Naive thymus-derived CD4-positive, alpha-beta T cell (primary cell): ENCODE measurements at regions not wholly inside any gene's neighbourhood (a gene's known extent, or its start where the extent isn't known, plus 50 kb on each side); places are given as distances from the start of the nearest gene placed in this dataset.
"Not testable (repeated sequence)": the region's sequence is repeated elsewhere in the genome, so short reads cannot be mapped to it uniquely, and the experiment has no call there.

Source experiments
- ATAC-seq: fragments of 150-1000 bp; cut with Tn5 transposase; 2 replicates; pipeline ENCODE4 v1.10.0; 2021; ENCODE audit warnings: mild to moderate bottlenecking, moderate library complexity
- CTCF ChIA-PET: fragments of 350-600 bp; sonication (Branson Sonifier 250); formaldehyde crosslinking; loops from one replicate; lab custom pipeline; 2021; ENCODE audit warnings: antibody characterized with exemption; lab: Charles Lee
- POLR2A ChIA-PET: fragments of 350-600 bp; sonication (Branson Sonifier 250); formaldehyde crosslinking; loops from one replicate; lab custom pipeline; 2021; ENCODE audit warnings: antibody characterized with exemption, inconsistent platforms; lab: Charles Lee
- DNase-seq, 9 donors: peaks; one replicate each; pipeline versions ENCODE4 v3.0.0 to v3.0.0-alpha.2; 2020 to 2022; ENCODE audit warnings: mixed read lengths in 1 of 9
- H3K27ac ChIP-seq: one replicate; pipeline ENCODE4 v1.7.0; 2013; ENCODE audit warnings: mild to moderate bottlenecking, low read depth, low read length, moderate library complexity
- H3K27me3 ChIP-seq, 2 donors: one replicate each; pipeline ENCODE4 v1.7.0; 2013; ENCODE audit warnings: low read length in 2 of 2, mild to moderate bottlenecking in 2 of 2, moderate library complexity in 2 of 2; ENCODE audit not compliant: control insufficient read depth in 2 of 2, insufficient read depth in 2 of 2
- H3K36me3 ChIP-seq, 3 experiments: 1 replicate in 2 of 3; 2 replicates in 1 of 3; pipeline ENCODE4 v1.7.0; 2013; ENCODE audit warnings: low read length in 3 of 3, mild to moderate bottlenecking in 3 of 3, moderate library complexity in 1 of 3; ENCODE audit not compliant: insufficient read depth in 3 of 3, control insufficient read depth in 2 of 3
- H3K4me1 ChIP-seq, 2 donors: one replicate each; pipeline ENCODE4 v1.7.0; 2013; ENCODE audit warnings: low read length in 2 of 2, mild to moderate bottlenecking in 2 of 2, moderate library complexity in 1 of 2; ENCODE audit not compliant: control insufficient read depth in 2 of 2, insufficient read depth in 2 of 2
- H3K4me3 ChIP-seq: 2 replicates; pipeline ENCODE4 v1.7.0; 2013; ENCODE audit warnings: mild to moderate bottlenecking, low read length
- H3K9me3 ChIP-seq, 3 experiments: 1 replicate in 2 of 3; 2 replicates in 1 of 3; pipeline ENCODE4 v1.7.0; 2013; ENCODE audit warnings: low read length in 3 of 3; ENCODE audit not compliant: control insufficient read depth in 2 of 3
- H3K27ac Mint-ChIP-seq, 9 donors: one replicate each; pipeline ENCODE4 v1.8.0; 2020 to 2022; ENCODE audit warnings: mixed read lengths in 9 of 9, mild to moderate bottlenecking in 8 of 9, moderate library complexity in 5 of 9, inconsistent platforms in 2 of 9
- H3K27me3 Mint-ChIP-seq, 5 donors: one replicate each; pipeline ENCODE4 v1.8.0; 2021 to 2022; ENCODE audit warnings: mixed read lengths in 5 of 5, mild to moderate bottlenecking in 1 of 5
- H3K36me3 Mint-ChIP-seq, 5 donors: one replicate each; pipeline ENCODE4 v1.8.0; 2020 to 2022; ENCODE audit warnings: mixed read lengths in 5 of 5, mild to moderate bottlenecking in 3 of 5, inconsistent platforms in 1 of 5
- H3K4me1 Mint-ChIP-seq, 7 donors: one replicate each; pipeline ENCODE4 v1.8.0; 2020 to 2022; ENCODE audit warnings: mixed read lengths in 7 of 7, mild to moderate bottlenecking in 3 of 7, inconsistent platforms in 1 of 7
- H3K4me3 Mint-ChIP-seq, 10 donors: one replicate each; pipeline ENCODE4 v1.8.0; 2020 to 2022; ENCODE audit warnings: mild to moderate bottlenecking in 10 of 10, mixed read lengths in 10 of 10, moderate library complexity in 6 of 10, inconsistent platforms in 2 of 10
- H3K9me3 Mint-ChIP-seq, 11 donors: one replicate each; pipeline ENCODE4 v1.8.0; 2020 to 2022; ENCODE audit warnings: mixed read lengths in 11 of 11, mild to moderate bottlenecking in 4 of 11, inconsistent platforms in 1 of 11, moderate library complexity in 1 of 11
- intact Hi-C, 2 donors: fragments of 100-400 bp; cut with micrococcal nuclease; formaldehyde crosslinking; loops; one replicate each; pipeline ENCODE4 v1.15.1; 2023

DNA sequence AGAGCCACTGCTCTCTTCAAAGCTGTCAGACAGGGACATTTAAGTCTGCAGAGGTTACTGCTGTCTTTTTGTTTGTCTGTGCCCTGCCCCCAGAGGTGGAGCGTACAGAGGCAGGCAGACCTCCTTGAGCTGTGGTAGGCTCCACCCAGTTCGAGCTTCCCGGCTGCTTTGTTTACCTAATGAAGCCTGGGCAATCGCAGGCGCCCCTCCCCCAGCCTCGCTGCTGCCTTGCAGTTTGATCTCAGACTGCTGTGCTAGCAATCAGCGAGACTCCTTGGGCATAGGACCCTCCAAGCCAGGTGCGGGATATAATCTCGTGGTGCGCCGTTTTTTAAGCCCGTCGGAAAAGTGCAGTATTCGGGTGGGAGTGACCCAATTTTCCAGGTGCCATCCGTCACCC is 250.7 kb upstream of the CA10 start:
- intact Hi-C loops, POLR2A ChIA-PET, CTCF ChIA-PET, H3K4me3 ChIP-seq, H3K4me3 Mint-ChIP-seq, H3K27ac ChIP-seq, H3K27me3 Mint-ChIP-seq, H3K36me3 ChIP-seq, H3K4me1 Mint-ChIP-seq, H3K9me3 ChIP-seq, H3K36me3 Mint-ChIP-seq, H3K27me3 ChIP-seq, H3K4me1 ChIP-seq, H3K27ac Mint-ChIP-seq, DNase-seq, ATAC-seq: not testable (repeated sequence)
- peaks cover 0 to 16% (median 6%) of the 10 kb centered on the region in 11 donors for H3K9me3 Mint-ChIP-seq

DNA sequence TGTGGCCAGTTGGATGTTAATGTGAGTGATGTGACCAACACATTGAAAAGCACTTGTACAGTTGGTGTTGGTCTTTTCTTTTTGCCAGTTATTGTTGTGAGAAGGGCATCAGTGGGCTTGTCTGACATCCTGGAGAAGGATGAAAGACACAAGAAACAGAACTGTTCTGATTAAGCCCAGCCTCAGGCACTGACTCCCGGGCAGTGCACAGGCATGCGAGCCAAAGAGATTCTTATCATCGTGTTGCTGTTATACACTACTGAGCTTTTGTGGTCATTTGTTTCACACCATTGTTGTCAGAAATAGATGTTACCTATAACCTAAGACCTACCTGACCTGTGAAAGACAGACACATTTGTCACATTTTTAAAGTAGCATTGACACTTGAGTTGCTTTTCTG is 236.8 kb upstream of the CA10 start:
- Histone ChIP-seq H3K27ac (no peak overlapping the region), H3K4me1 (no peaks in the 10 kb centered on the region), H3K27me3 (no peaks in the 10 kb centered on the region), H3K4me3 (no peak overlapping the region), H3K36me3 (no peaks in the 10 kb centered on the region), H3K9me3 (no peaks in the 10 kb centered on the region)
- peaks cover 0 to 12% (median 2%) of the 10 kb centered on the region in 11 donors for H3K9me3 Mint-ChIP-seq
- no peak overlapping the region for H3K27ac Mint-ChIP-seq
- H3K27me3 Mint-ChIP-seq: peaks cover 0 to 3% (median 0%) of the 10 kb centered on the region in 5 donors
- intact Hi-C loops: no loop called here
- CTCF ChIA-PET: no interaction called here
- POLR2A ChIA-PET: no interaction called here
- no peak overlapping the region for H3K4me3 Mint-ChIP-seq
- no peaks in the 10 kb centered on the region for H3K36me3 Mint-ChIP-seq
- ATAC-seq (no peak), DNase-seq (no peak)
- H3K4me1 Mint-ChIP-seq: no peaks in the 10 kb centered on the region

DNA sequence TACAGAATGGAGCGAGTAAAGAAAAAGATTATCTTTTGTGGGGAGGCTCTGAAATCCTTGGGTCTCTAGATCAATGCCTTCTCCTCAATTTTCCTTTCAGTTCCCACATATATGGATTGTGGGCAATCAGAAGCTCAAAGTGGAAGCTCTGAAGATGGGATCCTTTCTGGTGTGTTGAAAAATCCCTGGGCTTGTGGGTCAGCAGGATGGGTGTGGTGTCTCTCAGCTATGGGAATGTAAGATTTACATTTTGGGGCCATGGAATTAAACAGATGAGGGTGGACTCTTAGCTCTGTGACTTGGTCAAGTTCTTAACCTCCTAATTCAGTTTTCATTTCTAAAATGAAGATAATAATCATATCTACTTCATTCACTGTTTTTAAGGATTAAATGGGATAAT is 231.9 kb upstream of the CA10 start:
- ATAC-seq: no peak
- intact Hi-C loops: no loop called here
- Mint-ChIP-seq H3K36me3 (no peaks in the 10 kb centered on the region), H3K27ac (no peak overlapping the region), H3K4me1 (no peaks in the 10 kb centered on the region), H3K4me3 (no peak overlapping the region), H3K9me3 (peaks cover 0 to 6% (median 2%) of the 10 kb centered on the region in 11 donors), H3K27me3 (peaks cover 0 to 5% (median 0%) of the 10 kb centered on the region in 5 donors)
- no peak for DNase-seq
- H3K4me3 ChIP-seq: no peak overlapping the region
- H3K27me3 ChIP-seq: no peaks in the 10 kb centered on the region
- no peaks in the 10 kb centered on the region for H3K36me3 ChIP-seq
- H3K27ac ChIP-seq: no peak overlapping the region
- ChIA-PET POLR2A (no interaction called here), CTCF (no interaction called here)
- H3K4me1 ChIP-seq: no peaks in the 10 kb centered on the region
- H3K9me3 ChIP-seq: no peaks in the 10 kb centered on the region

DNA sequence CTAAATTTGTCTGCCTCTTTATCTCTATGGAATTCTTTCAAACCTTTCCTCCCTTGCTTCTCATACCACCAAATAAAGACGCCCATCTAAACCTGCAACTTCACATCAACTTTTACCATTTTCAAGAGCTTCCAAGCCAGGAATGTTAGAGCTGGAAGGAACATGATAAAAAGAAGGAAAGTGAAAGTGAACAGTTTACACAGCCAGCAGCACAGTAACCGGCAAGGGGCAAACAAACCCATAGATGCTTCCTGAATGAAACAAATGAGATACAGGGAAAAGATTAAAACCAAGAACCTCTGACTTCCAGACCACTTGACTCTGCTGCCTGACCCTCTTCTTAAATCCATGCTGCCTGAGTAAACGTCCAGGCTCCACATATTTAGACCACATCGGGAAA is 231.1 kb upstream of the CA10 start:
- no peak overlapping the region for H3K4me3 ChIP-seq
- CTCF ChIA-PET: no interaction called here
- Mint-ChIP-seq H3K4me3 (no peak overlapping the region), H3K27me3 (peaks cover 0 to 5% (median 0%) of the 10 kb centered on the region in 5 donors), H3K36me3 (no peaks in the 10 kb centered on the region), H3K9me3 (peaks cover 0 to 6% (median 2%) of the 10 kb centered on the region in 11 donors), H3K4me1 (no peaks in the 10 kb centered on the region), H3K27ac (no peak overlapping the region)
- DNase-seq: no peak
- H3K36me3 ChIP-seq: no peaks in the 10 kb centered on the region
- no peaks in the 10 kb centered on the region for H3K4me1 ChIP-seq
- ATAC-seq: no peak
- intact Hi-C loops: no loop called here
- no peaks in the 10 kb centered on the region for H3K27me3 ChIP-seq
- H3K9me3 ChIP-seq: no peaks in the 10 kb centered on the region
- POLR2A ChIA-PET: no interaction called here
- no peak overlapping the region for H3K27ac ChIP-seq

DNA sequence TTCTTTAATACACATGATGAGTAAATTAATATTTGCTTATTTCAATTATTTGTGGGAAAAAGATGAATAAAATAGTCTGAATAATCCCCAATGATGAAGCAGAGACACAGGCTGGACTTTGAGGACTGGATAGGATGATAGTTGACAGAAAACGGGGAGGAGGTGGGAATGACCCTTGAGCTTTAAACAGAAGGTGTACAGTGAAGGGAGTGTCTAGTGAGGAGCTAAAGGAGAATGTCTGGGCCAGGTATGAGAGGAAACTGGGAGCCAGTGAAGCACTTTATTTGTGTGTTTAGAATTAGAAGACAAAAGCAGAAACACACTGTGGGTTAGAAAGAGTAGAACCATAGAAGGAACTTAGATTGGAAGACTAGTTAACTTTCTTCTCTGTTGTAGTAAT is 230.4 kb upstream of the CA10 start:
- Mint-ChIP-seq H3K36me3 (no peaks in the 10 kb centered on the region), H3K27ac (no peak overlapping the region), H3K4me1 (no peaks in the 10 kb centered on the region), H3K4me3 (no peak overlapping the region), H3K9me3 (peaks cover 0 to 6% (median 0%) of the 10 kb centered on the region in 11 donors), H3K27me3 (peaks cover 0 to 5% (median 0%) of the 10 kb centered on the region in 5 donors)
- POLR2A ChIA-PET: no interaction called here
- Histone ChIP-seq H3K27me3 (no peaks in the 10 kb centered on the region), H3K4me3 (no peak overlapping the region), H3K4me1 (no peaks in the 10 kb centered on the region), H3K36me3 (no peaks in the 10 kb centered on the region), H3K9me3 (no peaks in the 10 kb centered on the region), H3K27ac (no peak overlapping the region)
- intact Hi-C loops: no loop called here
- DNase-seq (no peak), ATAC-seq (no peak)
- CTCF ChIA-PET: no interaction called here

DNA sequence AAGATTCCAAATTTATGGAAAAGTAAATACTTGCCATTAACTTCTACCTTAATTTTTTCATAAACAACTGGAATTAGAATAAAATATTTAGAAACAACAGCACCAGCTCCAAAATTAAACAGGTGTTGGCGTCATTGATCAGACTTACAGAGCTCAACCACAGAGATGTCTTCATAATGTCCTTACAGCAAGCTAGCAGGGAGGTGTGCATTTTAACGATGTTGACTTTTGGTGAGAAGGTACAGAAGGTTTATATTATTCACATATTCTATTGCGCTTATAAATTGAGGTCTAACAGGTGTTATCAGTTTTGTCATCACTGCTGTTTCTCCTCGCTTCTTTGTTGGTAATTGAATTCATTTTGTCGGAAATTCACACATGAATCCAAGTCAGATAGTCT is 226.2 kb upstream of the CA10 start:
- Histone ChIP-seq H3K36me3 (no peaks in the 10 kb centered on the region), H3K27ac (no peak overlapping the region), H3K27me3 (no peaks in the 10 kb centered on the region), H3K4me1 (no peaks in the 10 kb centered on the region), H3K4me3 (no peak overlapping the region), H3K9me3 (no peaks in the 10 kb centered on the region)
- no peak overlapping the region for H3K4me3 Mint-ChIP-seq
- ChIA-PET CTCF (no interaction called here), POLR2A (no interaction called here)
- no peaks in the 10 kb centered on the region for H3K36me3 Mint-ChIP-seq
- no peak for ATAC-seq
- H3K27me3 Mint-ChIP-seq: peaks cover 0 to 5% (median 0%) of the 10 kb centered on the region in 5 donors
- intact Hi-C loops: no loop called here
- DNase-seq: no peak
- H3K9me3 Mint-ChIP-seq: peaks cover 0 to 6% (median 0%) of the 10 kb centered on the region in 11 donors
- no peak overlapping the region for H3K27ac Mint-ChIP-seq
- H3K4me1 Mint-ChIP-seq: no peaks in the 10 kb centered on the region

DNA sequence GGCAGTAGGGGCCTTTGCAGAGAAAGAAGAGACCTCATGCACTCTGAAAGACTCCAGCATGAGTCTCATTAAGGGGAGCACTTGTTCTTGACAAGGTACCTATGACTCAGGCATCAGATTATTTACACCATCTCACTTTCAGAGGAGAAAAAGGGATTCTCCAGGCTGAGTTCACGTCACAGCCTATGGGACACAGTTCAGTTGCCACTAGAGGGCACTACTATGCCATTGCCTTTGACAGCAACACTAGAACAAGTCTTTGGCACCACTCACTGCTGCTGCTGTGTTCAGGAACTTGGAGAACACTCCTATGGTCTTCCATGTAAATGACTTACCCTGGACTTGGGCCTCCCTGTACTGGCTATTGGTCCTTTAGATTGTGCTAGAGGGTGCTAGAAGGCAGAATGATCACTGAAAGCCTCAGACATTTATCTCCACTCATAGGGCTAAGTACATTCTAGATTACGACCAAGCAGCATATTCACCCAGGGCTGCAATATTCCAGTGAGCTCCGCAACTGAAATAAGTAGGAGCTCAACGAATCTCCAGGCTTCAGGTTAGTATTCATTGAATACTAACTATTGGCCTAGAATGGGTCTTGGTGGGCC is 225.1 kb upstream of the CA10 start:
- CTCF ChIA-PET: no interaction called here

More for the DNA sequence above, 225.1 kb upstream of the CA10 start:
- H3K9me3 Mint-ChIP-seq: peaks cover 0 to 6% (median 0%) of the 10 kb centered on the region in 11 donors
- H3K27ac ChIP-seq: no peak overlapping the region
- intact Hi-C loops: no loop called here
- no peaks in the 10 kb centered on the region for H3K4me1 Mint-ChIP-seq
- no peaks in the 10 kb centered on the region for H3K36me3 Mint-ChIP-seq
- no peak overlapping the region for H3K4me3 Mint-ChIP-seq
- H3K27me3 Mint-ChIP-seq: peaks cover 0 to 5% (median 0%) of the 10 kb centered on the region in 5 donors
- POLR2A ChIA-PET: no interaction called here
- H3K4me1 ChIP-seq: no peaks in the 10 kb centered on the region
- no peaks in the 10 kb centered on the region for H3K36me3 ChIP-seq
- no peaks in the 10 kb centered on the region for H3K27me3 ChIP-seq
- no peaks in the 10 kb centered on the region for H3K9me3 ChIP-seq
- no peak overlapping the region for H3K27ac Mint-ChIP-seq
- no peak for DNase-seq
- no peak overlapping the region for H3K4me3 ChIP-seq
- no peak for ATAC-seq
